Activated T-helper 17 cell treated with anti-CD3 and anti-CD28 coated beads, Interleukin-2, amount 50 U/mL, for 72 hours (primary cell): ENCODE measurements at regions not wholly inside any gene's neighbourhood (a gene's known extent, or its start where the extent isn't known, plus 50 kb on each side); places are given as distances from the start of the nearest gene placed in this dataset.
"Not testable (repeated sequence)": the region's sequence is repeated elsewhere in the genome, so short reads cannot be mapped to it uniquely, and the experiment has no call there.

ENCODE experiments used
- ATAC-seq: fragments of 150-1000 bp; cut with Tn5 transposase; replicated peaks from 2 replicates; pipeline ENCODE4 v1.10.0; 2021; ENCODE audit warnings: mild to moderate bottlenecking, moderate library complexity
- H3K27ac Mint-ChIP-seq: one replicate; pipeline ENCODE4 v1.8.0; 2022; ENCODE audit warnings: mixed read lengths
- H3K27me3 Mint-ChIP-seq: one replicate; pipeline ENCODE4 v1.8.0; 2022; ENCODE audit warnings: mixed read lengths
- H3K36me3 Mint-ChIP-seq: one replicate; pipeline ENCODE4 v1.8.0; 2022; ENCODE audit warnings: low read depth, mild to moderate bottlenecking, mixed read lengths
- H3K4me1 Mint-ChIP-seq: one replicate; pipeline ENCODE4 v1.8.0; 2022; ENCODE audit warnings: mixed read lengths
- H3K4me3 Mint-ChIP-seq: one replicate; pipeline ENCODE4 v1.8.0; 2022; ENCODE audit warnings: mild to moderate bottlenecking, mixed read lengths
- H3K9me3 Mint-ChIP-seq: one replicate; pipeline ENCODE4 v1.8.0; 2022; ENCODE audit warnings: mixed read lengths

GRCh38 chr17:15849054-15849453 is 95.9 kb upstream of the ADORA2B start:
- H3K36me3 Mint-ChIP-seq, H3K27ac Mint-ChIP-seq, H3K4me1 Mint-ChIP-seq, H3K27me3 Mint-ChIP-seq, H3K9me3 Mint-ChIP-seq, H3K4me3 Mint-ChIP-seq: not testable (repeated sequence)
- ATAC-seq, result peak; percentile 97

- not testable (repeated sequence) for H3K9me3 Mint-ChIP-seq, H3K36me3 Mint-ChIP-seq, H3K27ac Mint-ChIP-seq, H3K4me1 Mint-ChIP-seq, ATAC-seq, H3K27me3 Mint-ChIP-seq, H3K4me3 Mint-ChIP-seq
These were observed 94.9 kb upstream of the ADORA2B start for GRCh38 chr17:15850071-15850470.

GRCh38 chr17:15850687-15851086 is 94.2 kb upstream of the ADORA2B start:
- H3K27me3 Mint-ChIP-seq, H3K27ac Mint-ChIP-seq, H3K4me1 Mint-ChIP-seq, H3K4me3 Mint-ChIP-seq, ATAC-seq, H3K9me3 Mint-ChIP-seq, H3K36me3 Mint-ChIP-seq: not testable (repeated sequence)

DNA sequence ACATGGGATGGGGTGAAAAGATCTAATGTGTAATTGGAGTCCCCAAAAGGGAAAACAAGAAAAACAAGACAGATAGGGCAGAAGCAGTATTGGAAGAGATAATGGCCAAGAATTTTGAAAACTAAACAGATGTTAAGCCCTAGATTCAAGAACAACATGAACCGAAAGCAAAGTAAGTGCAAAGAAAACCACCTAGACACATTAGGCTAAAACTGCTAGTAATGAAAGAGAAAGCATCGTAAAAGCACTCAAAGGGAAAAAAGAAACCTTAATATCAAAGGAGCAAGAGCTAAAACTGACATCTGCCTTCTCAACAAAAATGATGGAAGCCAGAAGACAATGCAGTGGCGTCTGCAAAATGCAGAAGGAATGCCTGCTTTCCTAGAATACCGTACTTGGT is 92.1 kb upstream of the ADORA2B start:
- H3K9me3 Mint-ChIP-seq, result not testable (repeated sequence)

DNA sequence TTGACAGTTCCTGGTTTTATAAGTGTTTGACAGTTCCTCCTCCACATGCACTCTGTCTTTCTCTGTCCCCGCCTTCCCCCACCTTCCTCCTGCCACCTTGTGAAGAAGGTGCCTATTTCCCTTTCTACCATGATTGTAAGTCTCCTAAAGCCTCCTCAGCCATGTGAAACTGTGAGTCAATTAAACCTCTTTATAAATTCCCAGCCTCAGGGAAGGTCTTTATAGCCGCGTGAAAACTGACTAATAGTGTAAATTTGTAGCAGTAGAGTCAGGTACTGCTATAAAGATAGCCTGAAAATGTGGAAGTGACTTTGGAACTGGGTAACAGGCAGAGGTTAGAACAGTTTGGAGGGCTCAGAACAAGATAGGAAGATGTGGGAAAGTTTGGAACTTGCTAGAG is 88.7 kb upstream of the ADORA2B start:
- H3K4me3 Mint-ChIP-seq, H3K27ac Mint-ChIP-seq, H3K4me1 Mint-ChIP-seq, H3K27me3 Mint-ChIP-seq, H3K36me3 Mint-ChIP-seq, H3K9me3 Mint-ChIP-seq, ATAC-seq: not testable (repeated sequence)

More for the DNA sequence above, 92.1 kb upstream of the ADORA2B start:
- H3K36me3 Mint-ChIP-seq, H3K4me3 Mint-ChIP-seq, H3K4me1 Mint-ChIP-seq, H3K27me3 Mint-ChIP-seq, H3K27ac Mint-ChIP-seq: not testable (repeated sequence)
- ATAC-seq, result peak; percentile 46

DNA sequence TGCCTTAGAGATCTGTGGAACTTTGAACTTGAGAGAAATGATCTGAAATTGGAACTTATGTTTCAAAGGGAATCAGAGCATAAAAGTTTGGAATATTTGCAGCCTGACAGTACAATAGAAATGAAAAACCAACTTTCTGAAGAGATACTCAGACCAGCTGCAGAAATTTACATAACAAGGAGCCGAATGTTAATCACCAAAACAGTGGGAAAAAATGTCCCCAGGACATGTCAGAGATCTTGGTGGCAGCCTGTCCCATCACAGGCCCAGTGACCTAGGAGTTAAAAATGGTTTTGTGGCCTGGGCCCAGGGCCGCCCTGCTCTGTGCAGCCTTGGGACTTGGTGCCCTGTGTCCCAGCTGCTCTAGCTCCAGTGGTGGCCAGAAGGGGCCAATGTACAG is 88.2 kb upstream of the ADORA2B start:
- H3K9me3 Mint-ChIP-seq, H3K4me1 Mint-ChIP-seq, H3K27ac Mint-ChIP-seq, ATAC-seq, H3K4me3 Mint-ChIP-seq, H3K27me3 Mint-ChIP-seq, H3K36me3 Mint-ChIP-seq: not testable (repeated sequence)

DNA sequence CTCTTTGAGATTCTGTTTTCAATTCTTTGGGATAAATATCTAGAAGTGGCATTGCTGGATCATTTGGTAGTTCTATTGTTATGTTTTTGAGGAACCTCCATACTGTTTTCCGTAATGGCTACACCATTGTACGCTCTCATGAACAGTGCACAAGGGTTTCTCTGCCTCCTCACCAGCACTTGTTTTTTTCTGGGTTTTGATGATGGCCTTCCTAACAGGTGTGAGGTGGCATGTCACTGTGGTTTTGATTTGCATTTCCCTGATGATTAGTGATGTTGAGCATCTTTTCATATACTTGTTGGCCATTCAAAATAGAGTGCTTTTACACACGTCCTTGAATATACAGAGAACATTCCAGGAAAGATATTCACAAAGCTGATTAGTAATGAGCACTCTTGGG is 86.8 kb upstream of the ADORA2B start:
- not testable (repeated sequence) for H3K4me3 Mint-ChIP-seq, H3K36me3 Mint-ChIP-seq, H3K4me1 Mint-ChIP-seq, H3K9me3 Mint-ChIP-seq, H3K27ac Mint-ChIP-seq, H3K27me3 Mint-ChIP-seq, ATAC-seq

DNA sequence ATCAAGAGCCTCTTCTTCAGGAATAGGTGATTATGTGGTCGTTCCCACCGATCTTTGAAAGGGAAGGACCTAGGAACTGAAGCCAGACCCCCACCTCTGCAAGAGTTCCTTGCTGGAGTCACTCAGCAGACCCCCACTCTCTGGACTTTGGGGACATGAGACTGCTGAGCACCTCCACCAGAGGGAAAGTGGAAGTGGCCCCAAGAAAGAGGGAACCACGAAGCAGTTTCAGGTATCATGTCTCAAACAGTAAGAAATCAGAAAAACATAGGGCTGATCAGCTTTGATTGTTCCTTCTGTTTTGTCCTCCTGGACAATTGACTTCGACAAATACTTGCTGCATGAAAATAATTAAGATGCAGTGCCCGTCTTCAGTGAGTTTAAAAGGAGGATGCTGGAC is 84.2 kb upstream of the ADORA2B start:
- H3K4me1 Mint-ChIP-seq, H3K27me3 Mint-ChIP-seq, H3K4me3 Mint-ChIP-seq, H3K36me3 Mint-ChIP-seq, H3K27ac Mint-ChIP-seq, H3K9me3 Mint-ChIP-seq, ATAC-seq: not testable (repeated sequence)

- H3K4me1 Mint-ChIP-seq, H3K27ac Mint-ChIP-seq, ATAC-seq, H3K4me3 Mint-ChIP-seq, H3K36me3 Mint-ChIP-seq, H3K27me3 Mint-ChIP-seq, H3K9me3 Mint-ChIP-seq: not testable (repeated sequence)
These were observed 80.9 kb upstream of the ADORA2B start for GRCh38 chr17:15864061-15864460.

DNA sequence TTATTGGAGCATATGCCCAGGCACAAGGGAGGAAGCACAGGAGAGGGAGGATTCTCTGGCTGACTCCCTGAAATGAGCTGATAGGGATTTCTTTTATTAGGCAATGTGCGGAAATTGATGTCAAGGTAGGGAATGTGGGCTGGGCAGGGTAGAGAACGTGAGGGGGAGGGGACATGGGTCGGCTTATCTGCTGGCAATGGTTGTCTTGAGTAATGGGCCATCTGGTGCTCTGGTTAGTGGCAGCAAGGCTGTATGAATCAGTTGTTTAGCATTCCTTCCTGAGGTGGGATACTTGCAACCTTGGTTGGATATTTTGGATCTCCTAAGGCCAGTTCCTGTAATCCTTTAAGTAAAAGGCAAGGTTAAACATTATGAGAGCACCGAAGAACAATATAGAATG is 80.5 kb upstream of the ADORA2B start:
- H3K36me3 Mint-ChIP-seq, H3K9me3 Mint-ChIP-seq, ATAC-seq, H3K27ac Mint-ChIP-seq, H3K4me3 Mint-ChIP-seq, H3K4me1 Mint-ChIP-seq, H3K27me3 Mint-ChIP-seq: not testable (repeated sequence)

GRCh38 chr17:15866015-15866414 is 78.9 kb upstream of the ADORA2B start:
- not testable (repeated sequence) for H3K4me1 Mint-ChIP-seq, H3K27ac Mint-ChIP-seq, H3K9me3 Mint-ChIP-seq, H3K27me3 Mint-ChIP-seq, H3K36me3 Mint-ChIP-seq, H3K4me3 Mint-ChIP-seq, ATAC-seq

DNA sequence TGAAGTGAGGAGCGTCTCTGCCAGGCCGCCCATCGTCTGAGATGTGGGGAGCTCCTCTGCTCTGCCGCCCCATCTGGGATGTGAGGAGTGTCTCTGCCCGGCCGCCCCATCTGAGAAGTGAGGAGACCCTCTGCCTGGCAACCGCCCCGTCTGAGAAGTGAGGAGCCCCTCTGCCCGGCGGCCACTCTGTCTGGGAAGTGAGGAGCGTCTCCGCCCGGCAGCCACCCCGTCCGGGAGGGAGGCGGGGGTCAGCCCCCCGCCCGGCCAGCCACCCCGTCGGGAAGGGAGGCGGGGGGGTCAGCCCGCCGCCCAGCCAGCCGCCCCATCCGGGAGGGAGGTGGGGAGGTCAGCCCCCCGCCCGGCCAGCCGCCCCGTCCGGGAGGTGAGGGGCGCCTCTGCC is 77.6 kb upstream of the ADORA2B start:
- not testable (repeated sequence) for ATAC-seq, H3K4me3 Mint-ChIP-seq, H3K27me3 Mint-ChIP-seq, H3K4me1 Mint-ChIP-seq, H3K9me3 Mint-ChIP-seq, H3K27ac Mint-ChIP-seq, H3K36me3 Mint-ChIP-seq

GRCh38 chr17:15869868-15870267 is 75.1 kb upstream of the ADORA2B start:
- not testable (repeated sequence) for H3K27me3 Mint-ChIP-seq, H3K27ac Mint-ChIP-seq, H3K9me3 Mint-ChIP-seq, H3K4me1 Mint-ChIP-seq, H3K4me3 Mint-ChIP-seq, ATAC-seq, H3K36me3 Mint-ChIP-seq

- not testable (repeated sequence) for H3K36me3 Mint-ChIP-seq, H3K27me3 Mint-ChIP-seq, H3K27ac Mint-ChIP-seq, ATAC-seq, H3K4me1 Mint-ChIP-seq, H3K4me3 Mint-ChIP-seq, H3K9me3 Mint-ChIP-seq
These were observed 72.3 kb upstream of the ADORA2B start for GRCh38 chr17:15872677-15873076.

- not testable (repeated sequence) for H3K36me3 Mint-ChIP-seq, H3K4me3 Mint-ChIP-seq, H3K27me3 Mint-ChIP-seq, H3K4me1 Mint-ChIP-seq, ATAC-seq, H3K27ac Mint-ChIP-seq, H3K9me3 Mint-ChIP-seq
These were observed 66.9 kb upstream of the ADORA2B start for GRCh38 chr17:15877882-15878500.

GRCh38 chr17:15882058-15882720 is 62.7 kb upstream of the ADORA2B start:
- no peaks in the 10 kb centered on the region for H3K9me3 Mint-ChIP-seq
- no peak overlapping the region for H3K4me3 Mint-ChIP-seq
- H3K27ac Mint-ChIP-seq, result no peak overlapping the region
- H3K4me1 Mint-ChIP-seq, result peaks cover 11% of the 10 kb centered on the region
- no peaks in the 10 kb centered on the region for H3K36me3 Mint-ChIP-seq
- H3K27me3 Mint-ChIP-seq, result no peaks in the 10 kb centered on the region
- no peak for ATAC-seq
